Activated CD4-positive, alpha-beta T cell treated with anti-CD3 and anti-CD28 coated beads, Interleukin-10, Interleukin-2, amounts not matched to agents 100 ng/mL and 50 ng/mL, durations not matched to agents 16 hours and 8 hours (primary cell): ENCODE measurements at regions not wholly inside any gene's neighbourhood (a gene's known extent, or its start where the extent isn't known, plus 50 kb on each side); places are given as distances from the start of the nearest gene placed in this dataset.

Experiments used
- DNase-seq: peaks from one replicate; pipeline ENCODE4 v3.0.0-alpha.2; 2020

DNA sequence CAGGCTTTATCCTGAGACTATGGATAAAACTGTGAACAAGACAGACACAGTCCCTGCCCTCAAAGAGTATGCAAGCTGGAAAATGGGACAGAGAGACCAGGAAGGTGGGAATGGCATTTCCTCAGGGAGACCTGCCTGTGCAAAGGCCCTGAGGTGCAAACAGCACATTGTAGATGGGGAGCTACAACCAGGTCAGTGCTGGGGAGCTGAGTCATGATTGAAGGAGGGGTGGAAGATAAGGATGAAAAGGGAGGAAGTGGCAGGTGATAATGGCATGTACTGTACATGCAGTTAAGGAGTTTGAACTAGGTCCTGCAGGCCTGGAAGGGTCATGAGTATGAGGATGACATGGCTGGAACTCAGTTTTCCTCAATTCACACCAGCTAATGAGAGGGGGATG is 75.5 kb upstream of the BOD1 start:
- DNase-seq, result no peak

DNA sequence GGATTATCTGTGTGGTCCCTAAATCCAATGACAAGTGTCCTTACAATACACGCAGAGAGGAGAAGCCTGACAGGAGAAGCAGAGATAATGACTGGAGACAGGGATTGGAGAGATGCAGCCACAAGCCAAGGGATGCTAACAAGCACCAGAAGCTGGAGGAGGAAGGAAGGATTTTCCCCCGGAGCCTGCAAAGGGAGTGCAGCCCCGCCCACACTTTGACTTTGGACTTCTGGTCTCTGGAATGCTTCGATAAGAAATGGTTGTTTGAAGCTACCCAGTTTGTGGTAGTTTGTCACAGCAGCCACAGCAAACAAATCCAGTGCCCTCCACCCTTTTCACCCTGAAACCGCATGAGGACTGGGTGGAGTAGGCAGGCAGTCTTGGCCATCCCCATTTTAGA is 77.2 kb upstream of the BOD1 start:
- DNase-seq, result no peak

DNA sequence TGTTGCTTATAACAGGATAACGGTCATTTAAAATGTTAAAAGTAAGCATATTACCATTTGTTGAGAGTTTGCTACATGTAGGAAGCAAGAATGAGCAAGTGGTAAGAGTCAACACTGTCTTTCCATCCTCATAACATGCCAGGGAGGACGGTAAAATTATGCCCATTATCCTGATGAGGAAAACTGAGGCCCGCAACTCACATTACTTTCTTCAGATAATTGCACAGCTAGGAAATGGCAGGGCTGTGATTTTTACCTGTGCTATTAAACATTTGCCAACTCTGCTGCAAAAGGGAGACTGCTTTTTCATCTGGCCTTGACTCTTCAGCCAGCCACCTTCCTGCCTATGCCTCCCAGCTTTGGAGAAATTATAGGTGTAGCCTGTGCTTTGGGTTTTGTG is 79.8 kb upstream of the BOD1 start:
- no peak for DNase-seq

DNA sequence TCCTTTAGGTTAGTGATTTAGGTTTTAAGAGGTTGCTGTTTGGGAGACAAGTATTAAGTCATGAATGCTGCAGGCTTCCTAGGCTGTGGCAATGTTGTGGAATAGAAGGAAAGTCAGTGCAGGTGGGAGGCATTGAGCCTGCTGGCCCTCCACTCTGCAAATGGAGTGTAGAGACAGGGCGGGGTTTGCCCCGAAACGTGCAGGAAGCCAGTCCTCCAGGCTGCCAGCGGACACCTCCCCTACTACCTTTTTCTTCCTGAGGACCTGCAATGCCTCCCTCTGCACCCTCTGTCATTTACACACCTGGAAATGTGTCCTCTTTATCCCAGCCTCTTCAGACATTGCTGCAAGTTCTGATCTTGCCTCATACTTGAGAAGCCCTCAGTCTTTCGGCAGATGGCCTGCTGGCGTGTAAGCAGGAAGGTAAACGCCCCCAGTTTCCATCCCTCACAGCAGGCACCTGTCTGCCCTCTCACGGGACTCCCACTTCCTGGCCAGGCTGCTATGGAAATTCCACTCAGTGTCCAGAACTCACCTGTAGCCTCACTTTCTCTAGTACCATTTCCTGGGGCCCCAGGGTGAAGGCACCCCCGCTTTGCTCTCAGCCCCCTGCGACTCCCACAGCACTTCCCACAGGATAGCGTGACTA is 81.6 kb upstream of the BOD1 start:
- no peak for DNase-seq

DNA sequence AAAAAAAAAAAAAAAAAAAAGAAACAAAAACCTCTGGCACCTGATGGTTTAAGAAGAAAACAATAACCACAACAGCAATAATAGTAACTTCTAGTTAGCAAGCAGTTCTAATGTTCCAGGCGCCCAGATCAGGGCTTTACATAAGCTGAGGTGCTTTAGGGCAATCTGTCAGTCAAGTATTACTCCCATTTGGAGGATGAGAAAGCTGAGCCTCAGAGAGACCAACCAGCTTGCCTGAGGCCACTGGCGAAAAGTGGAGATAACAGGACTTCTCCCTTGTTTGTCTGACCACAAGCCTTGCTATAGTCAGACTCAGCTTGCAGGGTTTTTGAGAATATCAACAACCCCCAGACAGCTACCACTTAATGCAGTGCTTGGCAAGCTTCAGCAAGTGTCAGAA is 83.5 kb upstream of the BOD1 start:
- DNase-seq, result no peak

DNA sequence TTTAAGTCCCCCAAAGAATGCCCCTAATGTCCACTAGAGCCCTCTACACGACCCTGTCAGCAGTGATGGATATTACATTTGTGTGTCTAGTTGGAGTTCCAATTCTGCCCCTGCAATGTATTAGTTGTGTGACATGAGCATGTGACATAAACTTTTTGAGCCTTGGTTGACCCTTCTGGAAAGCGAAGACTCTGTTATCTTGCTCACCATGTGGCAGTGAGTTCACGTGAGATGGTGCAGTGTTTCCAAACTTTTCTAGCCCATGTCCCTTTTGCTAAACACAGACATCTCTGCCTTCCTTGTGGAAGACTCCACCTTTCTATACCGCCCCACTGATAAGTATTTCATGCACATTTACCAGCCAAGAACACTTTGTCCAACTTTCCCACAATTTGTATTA is 87.0 kb upstream of the BOD1 start:
- no peak for DNase-seq

DNA sequence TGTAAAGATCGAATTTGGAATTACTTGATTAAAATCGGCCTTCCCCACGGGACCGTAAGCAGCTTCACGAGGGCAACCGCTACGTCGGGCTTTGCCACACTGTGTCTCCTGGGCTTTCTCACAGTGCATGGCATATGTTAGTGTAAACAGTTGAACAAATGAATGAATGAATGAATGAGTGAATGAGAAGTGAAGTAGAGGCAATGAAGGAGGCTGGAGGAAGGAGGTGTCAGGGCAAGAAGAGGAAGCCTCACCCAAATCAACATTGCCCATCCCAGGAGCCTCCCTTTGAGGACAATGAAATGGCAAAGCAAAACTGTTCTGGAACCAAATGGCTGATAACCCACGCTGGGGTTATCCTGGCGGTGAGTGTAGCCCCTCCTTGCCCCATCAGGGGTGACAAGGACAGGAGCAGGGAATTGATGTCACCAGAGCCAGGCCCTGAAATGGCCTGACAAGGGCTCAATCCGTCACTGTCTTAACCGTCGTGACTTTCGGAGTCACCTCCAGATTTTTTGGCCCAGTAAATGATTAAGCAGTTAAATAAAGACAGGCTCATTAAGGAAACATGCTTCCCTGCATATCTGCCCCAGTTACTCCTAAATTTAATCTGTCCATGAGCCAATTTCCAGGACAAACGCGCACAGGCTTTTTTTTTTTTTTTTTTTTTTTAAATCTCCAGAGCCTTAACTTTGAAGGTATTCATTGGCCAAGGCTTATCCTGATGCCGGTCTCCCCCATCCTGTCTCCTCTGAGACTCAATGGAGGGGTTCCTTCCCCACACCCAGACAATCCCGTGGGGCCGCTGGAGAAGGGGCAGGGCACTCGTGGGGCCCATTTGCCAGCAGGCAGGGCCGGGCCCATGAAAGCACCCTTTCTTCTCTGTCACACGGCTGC is 88.4 kb upstream of the BOD1 start:
- DNase-seq, result no peak

DNA sequence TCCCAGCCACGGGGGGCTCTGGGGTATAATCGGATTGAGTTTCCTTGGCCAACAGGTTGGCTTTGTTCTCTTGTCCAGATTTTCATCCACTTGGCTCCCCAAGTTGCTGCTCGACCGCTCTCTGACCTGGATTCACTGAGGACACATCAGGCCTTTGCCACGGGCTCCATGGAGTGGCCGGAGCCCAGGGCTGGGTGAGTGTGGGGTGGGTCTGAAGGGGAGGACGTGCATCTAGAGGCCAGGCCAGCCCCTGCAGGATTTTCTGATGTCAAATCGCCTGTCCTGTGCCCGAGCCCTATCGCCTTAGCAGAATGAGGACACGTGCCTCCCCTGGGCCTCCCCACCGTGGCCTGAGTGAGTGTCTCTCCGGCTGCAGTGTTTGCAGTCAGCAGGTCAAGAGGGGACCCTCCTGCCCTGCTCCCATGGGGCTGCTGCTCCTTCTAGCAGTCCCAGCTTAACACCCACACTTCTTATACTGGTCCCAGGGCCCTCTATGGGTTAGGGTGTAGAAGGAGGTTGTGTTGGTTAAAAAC is 89.1 kb upstream of the BOD1 start:
- no peak for DNase-seq

DNA sequence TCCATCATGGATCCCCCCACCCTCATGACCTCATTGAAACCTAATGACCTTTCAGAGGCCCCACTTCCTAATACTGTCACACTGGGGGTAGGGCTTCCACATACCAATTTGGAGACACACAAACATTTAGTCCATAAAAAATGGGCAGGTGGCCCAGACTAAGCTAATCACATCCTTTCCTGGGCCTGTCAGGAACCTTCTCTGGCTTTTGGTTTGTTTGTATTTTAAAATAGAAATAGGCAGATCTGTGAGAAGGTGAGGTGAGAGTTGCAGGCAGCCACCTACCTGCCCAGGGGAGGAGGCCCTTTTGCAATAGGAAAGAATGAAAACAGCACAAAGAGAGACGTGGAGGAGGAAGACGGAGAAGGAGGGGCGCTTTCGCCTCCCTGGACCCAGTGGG is 90.2 kb upstream of the BOD1 start:
- no peak for DNase-seq

DNA sequence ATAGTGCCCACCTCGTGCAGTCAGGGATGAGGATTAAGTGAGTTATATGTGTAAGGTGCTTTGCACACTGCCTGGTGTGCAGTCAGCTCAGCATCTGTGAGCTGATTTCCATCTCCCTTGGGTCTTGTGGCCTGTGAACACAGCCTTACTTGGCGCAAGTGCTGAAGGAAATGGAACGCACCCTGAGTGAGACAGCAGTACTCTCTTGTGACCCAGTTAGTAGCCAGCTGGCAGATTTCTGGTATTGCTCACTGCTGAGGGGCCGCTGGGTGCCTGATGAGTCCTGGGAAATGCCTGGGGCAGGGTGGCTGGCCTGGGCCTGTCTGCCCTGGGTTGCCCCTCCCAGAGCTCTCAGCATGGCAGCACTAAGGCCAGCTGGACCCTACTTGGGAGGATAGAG is 90.9 kb upstream of the BOD1 start:
- DNase-seq, result no peak

DNA sequence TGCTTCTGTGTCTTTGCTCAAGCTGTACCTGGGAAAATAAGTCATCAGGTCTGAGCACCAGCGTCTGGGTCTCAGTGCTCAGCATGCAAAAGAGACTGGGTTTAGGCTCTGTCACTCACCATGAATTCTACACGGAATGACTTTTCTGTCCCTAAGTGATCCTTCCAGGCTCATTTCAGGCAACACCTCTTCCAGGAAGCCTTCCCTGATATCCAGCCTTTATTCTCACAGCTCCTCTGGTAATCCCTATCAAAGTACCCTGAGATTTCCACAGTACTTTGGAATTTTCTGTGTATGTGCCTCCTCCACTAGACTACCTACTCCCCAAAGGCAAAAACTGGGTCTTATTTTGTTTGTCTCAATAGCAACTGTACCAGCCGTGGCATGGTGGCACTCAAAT is 92.7 kb upstream of the BOD1 start:
- no peak for DNase-seq

DNA sequence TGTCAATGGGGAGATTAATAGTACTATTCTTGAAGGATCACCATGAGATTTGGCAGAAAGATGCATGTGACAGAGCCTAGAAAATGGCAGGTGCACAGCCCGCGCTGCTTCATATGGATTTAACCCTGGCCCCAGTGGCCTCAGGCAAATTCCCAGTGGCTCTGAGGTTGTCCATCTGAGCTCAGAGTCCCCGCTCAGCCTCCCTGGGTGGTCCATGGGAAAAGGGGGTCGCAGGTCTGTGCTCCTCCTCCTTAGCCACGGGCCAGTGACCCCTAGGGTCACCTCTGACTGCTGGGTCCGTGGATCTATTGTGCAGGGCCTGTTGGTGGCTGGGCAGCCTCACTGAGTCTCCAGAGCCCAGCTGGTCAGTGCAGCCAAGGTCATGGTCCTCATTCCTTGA is 93.3 kb upstream of the BOD1 start:
- no peak for DNase-seq

DNA sequence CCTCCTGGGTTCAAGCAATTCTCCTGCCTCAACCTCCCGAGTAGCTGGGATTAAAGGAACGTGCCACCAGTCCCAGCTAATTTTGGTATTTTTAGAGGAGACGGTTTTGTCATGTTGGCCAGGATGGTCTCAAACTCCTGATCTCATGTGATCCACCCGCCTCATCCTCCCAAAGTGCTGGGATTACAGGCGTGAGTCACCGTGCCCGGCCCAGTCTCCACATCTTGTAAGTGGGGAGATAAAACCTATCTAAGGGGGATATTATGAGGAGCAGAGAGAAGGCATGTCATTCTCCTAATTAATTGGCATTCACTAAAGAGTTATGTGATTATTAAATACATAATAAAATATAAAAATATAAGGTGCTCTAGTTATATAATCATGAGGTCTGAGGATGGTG is 94.1 kb upstream of the BOD1 start:
- DNase-seq, result no peak

DNA sequence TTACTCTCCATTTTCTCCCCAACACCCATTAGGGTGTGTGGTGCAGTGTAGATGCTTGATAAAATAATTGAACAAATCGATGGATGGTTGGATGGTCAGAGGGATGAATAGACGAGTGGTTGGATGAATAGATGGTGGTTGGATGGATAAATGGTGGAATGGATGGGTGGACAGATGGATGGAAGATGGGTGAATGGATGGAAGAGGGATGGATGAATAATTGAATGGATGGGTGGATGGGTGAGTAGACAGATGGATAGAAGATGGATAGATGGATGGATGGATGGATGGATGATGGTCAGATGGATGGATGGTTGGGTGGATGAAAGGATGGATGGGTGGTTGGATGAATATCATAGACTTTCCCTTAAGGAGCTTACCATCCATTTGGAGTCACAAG is 95.0 kb upstream of the BOD1 start:
- no peak for DNase-seq

DNA sequence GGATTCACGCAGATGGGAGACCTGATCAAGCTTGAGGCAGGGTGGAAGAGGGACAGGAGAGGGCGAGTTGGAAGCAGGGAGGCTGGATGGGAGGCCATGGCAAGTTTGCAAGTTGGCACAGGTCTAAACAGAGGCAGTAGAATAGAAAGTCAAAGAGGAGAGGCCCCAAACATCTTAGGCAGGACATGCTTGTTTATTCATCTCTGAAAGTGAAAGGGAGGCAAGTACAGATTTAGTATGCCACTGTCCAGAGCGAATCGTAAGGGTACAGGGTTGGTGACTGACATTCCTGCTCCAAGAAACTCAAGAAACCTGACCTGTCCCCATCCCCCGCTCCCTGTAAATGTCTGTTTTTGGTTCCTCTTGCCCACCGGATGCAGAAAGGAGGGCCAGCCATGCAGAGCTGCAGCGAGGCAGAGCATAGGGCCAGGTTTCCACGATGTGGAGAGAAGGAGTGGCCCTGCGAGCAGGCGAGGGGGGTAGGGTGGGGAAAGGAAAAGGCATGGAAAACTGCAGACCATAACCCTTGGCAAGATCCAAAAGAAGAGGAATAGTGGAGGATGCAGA is 96.2 kb upstream of the BOD1 start:
- DNase-seq, result no peak

DNA sequence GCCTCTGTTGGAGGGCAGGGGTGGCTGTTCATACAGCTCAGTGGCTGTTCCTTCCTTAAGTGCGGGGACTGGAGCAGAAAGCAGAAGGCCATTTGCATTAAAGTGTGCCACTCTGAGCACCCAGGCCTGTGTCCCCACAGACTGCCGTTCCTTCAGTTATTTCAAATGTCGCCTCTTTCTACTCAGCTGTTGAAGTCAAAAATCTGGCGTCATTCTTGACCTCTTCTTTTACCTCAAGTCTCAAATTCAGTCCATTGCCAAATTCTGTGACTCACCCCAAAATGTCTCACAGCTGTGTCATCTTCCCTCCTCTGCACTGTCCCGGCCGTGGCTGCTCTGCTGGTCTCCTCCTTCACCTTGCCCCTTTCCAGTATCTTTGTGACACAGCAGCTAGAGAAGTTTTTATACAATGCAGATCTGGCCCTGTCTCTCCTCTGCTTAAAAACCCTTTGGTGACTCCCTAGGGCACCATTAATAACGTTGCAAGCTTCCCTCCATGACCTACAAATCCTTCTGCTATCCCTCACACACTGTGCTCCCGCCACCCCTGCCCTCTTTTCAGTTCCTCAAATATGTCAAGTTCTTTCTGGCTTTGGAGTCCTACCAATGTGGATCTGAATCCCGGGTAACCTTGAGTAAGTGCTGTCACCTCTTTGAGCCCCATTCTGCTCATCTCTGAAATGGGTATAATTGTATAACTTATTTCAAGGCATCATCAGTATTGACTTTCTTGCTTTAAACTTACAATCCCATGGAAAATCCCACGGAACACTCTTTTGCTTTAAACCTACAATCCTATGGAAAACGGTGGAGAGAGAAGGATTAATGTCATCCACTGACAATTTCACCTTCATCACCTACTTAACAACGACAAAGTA is 98.3 kb upstream of the BOD1 start:
- DNase-seq, result no peak

DNA sequence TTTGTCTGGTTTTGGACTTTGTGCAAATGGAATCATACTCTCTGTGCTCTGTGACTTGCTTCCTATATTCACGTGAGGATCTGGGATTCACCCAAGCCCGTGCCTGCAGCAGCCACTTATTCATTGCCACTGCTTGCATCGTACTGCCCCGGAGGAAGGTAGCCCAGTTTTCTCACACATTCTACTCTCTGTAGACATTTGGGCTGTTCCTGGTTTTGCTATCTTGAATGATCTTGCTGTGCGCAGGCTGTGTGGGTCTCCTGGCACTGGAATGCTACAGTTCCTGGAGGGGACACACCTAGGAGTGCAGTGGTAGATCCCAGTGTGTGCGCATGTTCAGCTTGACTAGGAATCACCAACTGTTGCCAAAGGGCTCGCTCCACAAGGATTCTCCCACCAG is 99.2 kb upstream of the BOD1 start:
- no peak for DNase-seq

DNA sequence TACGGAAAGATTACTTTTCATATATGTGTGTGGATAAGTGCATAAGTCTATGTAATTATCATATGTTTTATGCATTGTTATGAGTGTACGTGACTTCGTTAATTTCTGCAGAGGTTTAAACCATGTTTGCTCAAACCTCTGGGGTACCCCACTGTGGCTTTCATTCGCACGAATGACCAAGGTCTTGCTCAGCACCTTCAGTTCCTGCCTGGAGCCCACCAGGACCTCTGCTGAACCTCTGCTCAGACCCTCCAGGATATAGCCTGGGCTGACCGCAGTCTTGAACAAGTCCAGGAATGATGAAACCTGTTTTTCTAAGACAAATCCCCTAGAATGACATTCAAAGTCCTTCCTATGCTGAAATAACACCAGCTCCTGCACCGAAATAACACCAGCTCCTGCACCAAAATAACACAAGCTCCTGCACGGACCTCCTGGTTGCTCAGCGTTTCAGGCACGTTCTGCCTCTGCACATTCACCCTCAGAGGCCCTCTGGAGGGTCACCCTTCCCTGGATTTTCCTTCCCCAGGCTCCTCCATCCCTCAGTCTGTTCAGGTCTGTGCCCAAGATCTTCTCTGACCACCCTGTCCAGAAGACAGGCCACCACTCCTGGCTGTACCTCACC is 99.7 kb upstream of the BOD1 start:
- no peak for DNase-seq

DNA sequence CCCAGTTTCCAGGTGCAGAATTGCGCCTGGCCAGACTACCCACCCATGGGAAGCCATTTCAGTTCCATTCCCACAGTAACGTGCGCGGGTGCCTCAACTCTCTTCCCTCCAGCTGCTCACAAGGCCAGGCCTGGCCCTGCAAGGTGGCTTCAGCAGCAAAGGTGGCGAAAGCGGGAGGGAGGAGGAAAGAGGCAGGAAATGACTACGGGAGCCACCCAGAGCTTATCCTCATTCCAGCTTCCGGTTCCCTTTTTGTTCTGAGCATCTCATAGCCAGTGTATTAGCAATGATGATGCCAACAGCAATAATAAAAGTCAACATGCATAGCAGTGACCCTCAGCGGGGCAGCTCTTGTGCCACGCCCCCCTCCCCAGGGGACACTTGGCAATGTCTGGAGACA is 101.5 kb upstream of the BOD1 start:
- DNase-seq, result no peak

DNA sequence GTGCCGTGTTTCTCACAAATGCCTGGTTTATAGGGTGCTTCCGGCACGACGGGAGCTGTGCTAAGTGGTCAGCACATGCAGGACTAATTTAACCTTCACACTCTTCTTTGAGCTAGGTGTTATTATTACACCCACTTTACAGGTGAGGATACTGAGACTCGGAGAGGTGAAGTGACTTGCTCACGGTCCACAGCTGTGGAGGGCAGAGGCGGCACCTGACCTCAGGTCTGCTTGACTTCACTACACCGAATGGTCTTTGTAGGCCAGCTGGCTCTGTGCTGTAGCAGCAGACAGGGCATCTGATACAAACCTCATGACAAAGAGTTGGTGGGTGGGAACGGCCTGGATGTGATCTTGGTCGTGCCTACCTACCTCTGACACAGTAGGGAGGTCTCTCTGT is 102.0 kb upstream of the BOD1 start:
- DNase-seq, result no peak

DNA sequence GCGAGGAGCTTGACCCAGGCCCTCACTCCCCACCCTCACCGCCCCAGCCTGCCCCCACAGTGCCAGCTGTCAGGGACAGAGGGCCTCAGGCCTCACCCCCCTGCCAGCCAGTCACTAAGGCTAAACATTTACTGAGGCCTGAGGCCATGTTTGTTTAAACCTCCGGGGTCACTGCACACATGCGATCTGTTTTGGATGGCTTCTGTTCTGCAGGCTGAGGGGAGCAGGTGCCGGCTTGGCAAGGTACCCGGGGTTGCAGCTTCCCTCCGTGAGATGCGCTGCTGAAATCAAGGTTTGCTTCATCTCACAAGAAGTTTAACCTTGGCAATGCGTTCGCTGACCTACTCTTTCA is 103.3 kb upstream of the BOD1 start:
- no peak for DNase-seq

DNA sequence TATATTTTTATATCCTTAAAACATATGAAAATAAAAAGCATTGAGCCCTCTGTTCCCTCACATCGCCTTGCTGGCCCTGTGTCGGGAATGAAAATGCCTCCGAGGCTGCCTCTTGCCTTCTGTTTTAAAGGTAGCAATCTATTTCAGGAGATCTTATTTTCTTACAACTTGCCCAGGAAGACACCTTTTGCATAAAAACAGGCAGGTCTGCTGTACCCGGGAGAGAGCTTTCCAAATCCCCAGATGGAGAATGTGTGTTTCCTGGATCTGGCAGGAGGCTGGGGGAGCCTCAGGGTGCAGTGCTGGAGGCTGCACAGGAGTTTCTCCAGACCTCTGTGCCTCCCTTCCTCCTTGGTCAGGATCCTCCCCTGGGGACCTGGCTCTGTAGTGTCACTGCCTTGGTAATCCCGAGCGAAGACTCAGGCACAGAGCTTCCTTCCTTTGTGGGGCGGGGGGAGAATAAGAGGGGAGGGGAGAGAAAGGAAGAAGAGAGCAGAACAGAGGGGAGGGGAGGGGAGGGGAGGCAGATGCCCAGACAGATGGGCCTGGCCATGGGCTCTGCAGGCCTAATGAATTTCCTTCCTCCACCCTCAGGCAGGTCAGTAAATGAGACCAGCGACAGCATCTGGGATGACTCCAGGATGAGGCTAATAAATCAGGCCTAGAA is 104.0 kb upstream of the BOD1 start:
- no peak for DNase-seq
